Left colon (tissue), 2 donors: ENCODE measurements at regions not wholly inside any gene's neighbourhood (a gene's known extent, or its start where the extent isn't known, plus 50 kb on each side); places are given as distances from the start of the nearest gene placed in this dataset.

Experiments used
- ATAC-seq: fragments of 200-7000 bp; cut with Tn5 transposase; one replicate; pipeline ENCODE4 v1.9.1; 2020; ENCODE audit warnings: mild to moderate bottlenecking, moderate library complexity
- DNase-seq, 2 donors: peaks; one replicate each; pipeline ENCODE4 v3.0.0-alpha.2; 2020
- intact Hi-C, 2 donors: fragments of 100-400 bp; cut with DNase I in 1 of 2; cut with micrococcal nuclease in 1 of 2; formaldehyde crosslinking; loops; one replicate each; pipeline versions ENCODE4 v1.11.2 to v1.14.0; 2022; cut with DNase I, micrococcal nuclease
- donor health status: DM: no; HTN: no; CAD: no.
- donor health status: DM: yes; HTN: yes; CAD: no.

- ATAC-seq = no peak
- intact Hi-C loops = no loop called here
- DNase-seq = no peak
These were observed 206.9 kb downstream of the WDR11 start for GRCh38 chr10:121058082-121058481.

DNA sequence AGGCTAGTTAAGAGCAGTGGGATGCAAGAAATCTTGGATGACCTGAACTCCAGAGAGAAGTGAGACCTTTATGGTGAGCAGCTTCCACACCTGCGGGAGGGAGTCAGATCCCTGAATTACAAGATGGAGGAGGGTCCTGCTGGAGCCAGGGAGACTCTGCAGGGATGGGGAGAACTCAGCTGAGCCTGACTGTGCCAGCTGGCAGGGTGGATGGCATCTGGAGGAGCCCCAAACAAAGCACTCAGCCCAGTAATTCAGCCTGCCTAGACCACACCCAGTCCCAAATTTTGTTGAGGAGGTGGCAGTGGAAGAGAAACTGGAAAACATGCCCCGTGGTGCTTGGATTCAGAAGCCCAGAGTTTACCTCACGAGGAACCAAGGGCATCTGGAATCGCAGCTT lies 208.2 kb downstream of the WDR11 start:
- no peak for ATAC-seq
- intact Hi-C loops = no loop called here
- DNase-seq = no peak

GRCh38 chr10:121062115-121062514 lies 211.0 kb downstream of the WDR11 start:
- DNase-seq = no peak
- intact Hi-C loops = no loop called here
- no peak for ATAC-seq

DNA sequence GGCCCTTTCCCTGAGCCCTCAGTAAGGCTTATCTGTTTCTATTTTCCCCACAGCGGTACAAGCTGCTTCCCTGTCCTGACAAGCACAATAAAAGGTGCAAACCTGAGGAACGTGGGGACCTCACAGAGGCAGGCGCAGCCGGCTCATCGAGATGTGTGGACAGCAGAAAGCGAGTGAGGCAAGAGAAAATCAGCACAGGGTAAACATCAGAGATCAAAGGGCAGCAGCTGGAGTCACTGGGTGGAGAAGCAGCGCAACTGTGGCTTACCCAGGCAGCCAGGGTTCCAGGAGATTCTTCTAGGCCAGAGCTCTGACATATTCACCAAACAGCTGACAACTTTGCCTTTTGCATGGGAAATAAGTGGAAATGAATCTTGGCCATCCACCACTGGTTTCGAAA lies 212.6 kb downstream of the WDR11 start:
- ATAC-seq = peak; percentile 98
- peak; percentile 57 to 64 for DNase-seq
- intact Hi-C loops = no loop called here

GRCh38 chr10:121064491-121064890 lies 213.3 kb downstream of the WDR11 start:
- DNase-seq (no peak), ATAC-seq (no peak)
- intact Hi-C loops = no loop called here

- peak; percentile 46 for ATAC-seq
- no peak for DNase-seq
- intact Hi-C loops = no loop called here
These were observed 214.2 kb downstream of the WDR11 start for GRCh38 chr10:121065330-121065729.

DNA sequence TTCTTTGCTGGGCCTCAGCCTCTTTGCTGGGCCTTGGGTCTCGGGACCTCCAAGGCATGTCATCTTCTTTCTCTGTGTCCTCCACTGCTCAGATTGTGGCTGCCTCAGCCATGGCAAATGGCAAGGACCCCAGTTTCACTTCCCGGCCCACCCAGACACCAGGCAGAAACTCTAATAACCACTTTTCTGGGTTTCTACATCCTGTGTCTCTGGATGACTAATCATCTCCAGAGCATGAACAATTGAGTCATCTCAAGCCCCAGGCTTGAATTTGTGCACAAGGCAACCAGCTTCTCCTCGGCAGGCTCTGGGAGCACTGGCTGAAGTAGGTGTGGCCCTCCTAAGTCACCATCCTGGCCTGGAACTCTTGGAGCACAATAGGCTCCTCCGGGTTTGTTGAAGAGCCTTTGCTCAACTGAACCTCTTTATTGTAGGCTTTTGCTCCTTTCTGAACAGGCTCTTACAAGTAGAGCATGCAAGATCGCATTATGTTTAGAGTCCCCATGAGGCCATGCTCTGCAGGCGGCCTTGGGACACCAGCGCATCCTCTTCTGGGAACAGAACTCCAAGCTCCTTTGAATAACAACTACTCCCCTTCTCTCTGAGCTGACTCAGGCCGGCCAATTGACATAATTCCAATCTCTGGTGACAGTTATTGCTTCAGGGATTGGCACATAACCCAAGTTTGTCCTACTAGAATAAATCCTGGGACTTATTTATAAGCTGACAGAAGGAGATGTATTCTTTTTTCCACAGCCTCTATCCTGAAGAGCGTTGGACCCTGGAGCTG lies 218.1 kb downstream of the WDR11 start:
- intact Hi-C loops = no loop called here
- DNase-seq (no peak), ATAC-seq (no peak)

GRCh38 chr10:121070275-121071070 lies 219.3 kb downstream of the WDR11 start:
- ATAC-seq = peak; percentile 94
- DNase-seq = peak in 1 of 2 donors; percentile 19
- intact Hi-C loops = no loop called here

DNA sequence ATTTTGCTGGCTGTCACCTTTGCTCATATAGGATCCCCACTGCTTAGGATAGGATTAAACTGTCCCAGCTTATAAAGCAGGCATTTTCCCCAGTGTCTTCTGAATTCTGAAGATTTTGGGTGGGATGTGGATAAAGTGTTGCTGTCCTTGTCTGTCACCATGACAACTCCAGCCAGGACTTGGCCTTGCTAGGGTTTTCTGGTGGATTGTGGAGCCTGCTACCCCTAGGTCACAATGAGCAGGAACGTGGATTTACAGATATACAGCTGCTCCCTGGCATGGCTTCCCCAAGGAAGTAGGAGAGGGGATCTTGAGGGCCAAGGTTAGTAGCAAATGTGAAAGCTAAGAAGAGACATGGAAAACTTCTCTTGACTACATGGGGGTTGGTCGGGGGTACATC lies 220.7 kb downstream of the WDR11 start:
- no peak for ATAC-seq

DNA sequence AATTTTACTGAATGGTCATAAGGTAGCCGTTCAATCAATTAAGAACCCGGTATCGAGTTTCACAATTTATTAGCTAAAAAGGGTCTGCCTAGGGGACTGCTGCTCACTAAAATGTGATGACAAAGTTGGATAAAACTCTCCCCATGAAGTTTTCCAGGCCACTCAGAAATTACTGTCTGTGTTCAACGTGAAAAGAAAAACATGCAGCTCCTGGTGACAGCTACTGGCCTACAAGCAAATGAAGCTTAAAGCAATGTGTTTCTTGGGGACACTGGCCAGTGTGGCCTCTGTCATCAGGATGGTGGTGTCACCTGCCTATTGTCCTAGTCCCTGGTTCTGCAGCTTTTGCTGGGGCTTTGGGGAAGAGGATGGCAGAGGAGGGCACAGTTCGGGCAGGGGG lies 222.6 kb downstream of the WDR11 start:
- DNase-seq = no peak
- ATAC-seq = no peak
- intact Hi-C loops = no loop called here

More for the DNA sequence above, 220.7 kb downstream of the WDR11 start:
- intact Hi-C loops = no loop called here
- no peak for DNase-seq

- no peak for ATAC-seq
- intact Hi-C loops = no loop called here
- peak in 1 of 2 donors; percentile 12 for DNase-seq
These were observed 225.9 kb downstream of the WDR11 start for GRCh38 chr10:121076776-121077715.

- DNase-seq = no peak
- intact Hi-C loops = no loop called here
- no peak for ATAC-seq
These were observed 226.9 kb downstream of the WDR11 start for GRCh38 chr10:121078036-121078435.

DNA sequence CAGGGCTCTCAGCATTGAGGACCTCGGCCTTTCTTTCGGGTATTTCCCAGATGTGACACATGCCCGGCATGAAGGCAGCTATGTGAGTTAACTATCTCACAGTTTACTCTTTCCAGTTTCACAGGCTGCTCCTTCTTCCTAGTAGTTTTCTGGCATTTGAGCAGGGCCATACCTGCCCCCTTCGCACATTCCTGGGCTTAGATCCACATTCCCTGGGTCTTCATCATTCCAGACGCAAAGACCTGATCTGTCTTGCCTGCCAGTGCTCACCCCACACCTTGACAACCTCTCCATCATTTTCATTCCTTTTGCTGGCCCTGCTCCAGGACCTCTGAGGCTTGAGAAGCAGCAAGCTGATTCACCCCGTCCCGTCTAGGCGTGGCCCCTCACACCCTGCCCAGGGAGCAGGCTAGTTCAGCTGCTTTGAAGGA lies 227.5 kb downstream of the WDR11 start:
- intact Hi-C loops = no loop called here
- ATAC-seq (peak; percentile 38), DNase-seq (peak in 1 of 2 donors; percentile 42)

DNA sequence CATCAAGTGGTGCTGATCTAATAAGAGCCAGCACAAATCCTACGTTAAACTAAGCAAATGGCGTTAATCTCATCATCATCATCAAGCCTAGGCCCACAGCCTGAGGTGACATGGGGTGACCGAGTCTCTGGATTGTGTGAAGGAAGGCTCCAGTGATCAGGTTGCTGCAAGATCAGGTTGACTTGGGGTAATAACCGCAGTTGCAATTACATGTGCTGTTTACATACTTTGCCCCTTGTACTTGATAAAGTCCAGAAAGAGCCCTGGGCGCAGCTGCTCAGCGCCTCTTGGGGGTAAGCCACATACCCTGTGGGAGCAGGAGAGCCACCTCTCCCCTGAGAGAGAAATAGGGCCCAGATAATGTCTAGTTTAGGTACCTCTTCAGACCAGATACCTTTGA lies 228.1 kb downstream of the WDR11 start:
- ATAC-seq (peak; percentile 63), DNase-seq (no peak)
- intact Hi-C loops = no loop called here

- DNase-seq (peak; percentile 55 to 62), ATAC-seq (peak; percentile 81)
- intact Hi-C loops = no loop called here
These were observed 229.2 kb downstream of the WDR11 start for GRCh38 chr10:121080281-121080891.

GRCh38 chr10:121081306-121081705 lies 230.1 kb downstream of the WDR11 start:
- intact Hi-C loops = no loop called here
- ATAC-seq (no peak), DNase-seq (no peak)

GRCh38 chr10:121082984-121083383 lies 231.8 kb downstream of the WDR11 start:
- DNase-seq = no peak

DNA sequence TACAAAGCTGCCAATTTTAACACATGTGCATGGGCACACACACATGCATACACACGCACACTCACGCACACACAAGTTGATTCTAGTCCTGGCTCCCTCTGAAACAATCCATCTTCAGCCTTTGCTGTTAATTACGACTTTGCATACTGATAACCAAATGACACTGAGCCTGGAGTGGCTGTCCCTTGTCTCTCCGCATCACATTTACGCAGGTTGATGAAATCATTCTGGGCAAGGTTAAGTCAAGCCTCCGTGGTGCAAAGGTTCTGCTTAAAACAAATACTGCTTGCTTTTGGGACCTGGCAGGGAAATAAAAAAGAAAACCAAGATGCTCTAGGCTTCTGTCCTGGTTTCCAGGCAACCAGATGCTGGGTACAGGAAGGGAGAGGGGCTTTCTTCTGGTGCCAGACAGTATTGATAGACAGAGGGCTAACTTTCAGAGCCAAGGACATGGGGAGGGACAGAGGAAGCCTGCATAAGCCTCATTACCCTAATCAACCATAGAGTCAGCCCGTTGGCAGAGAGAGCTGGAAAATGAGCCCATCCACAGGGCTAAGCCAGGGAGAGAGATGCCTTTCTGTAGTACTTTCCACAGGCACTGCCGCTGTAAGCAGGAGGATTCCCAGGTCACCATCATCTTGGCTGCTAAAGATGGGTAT lies 233.0 kb downstream of the WDR11 start:
- DNase-seq (no peak), ATAC-seq (no peak)
- intact Hi-C loops = no loop called here

More at GRCh38 chr10:121082984-121083383, 231.8 kb downstream of the WDR11 start:
- ATAC-seq = no peak
- intact Hi-C loops = no loop called here
